Adipocyte (in vitro differentiated cells): ENCODE measurements at regions not wholly inside any gene's neighbourhood (a gene's known extent, or its start where the extent isn't known, plus 50 kb on each side); places are given as distances from the start of the nearest gene placed in this dataset.

Source experiments
- DNase-seq: peaks from one replicate; pipeline ENCODE4 v3.0.0-alpha.2; 2015; ENCODE audit warnings: low read depth
- H3K27me3 ChIP-seq: replicated peaks from 2 replicates; pipeline ENCODE4 v1.7.0; 2013; ENCODE audit warnings: mild to moderate bottlenecking, low read length, moderate library complexity; ENCODE audit not compliant: control insufficient read depth, insufficient read depth
- H3K36me3 ChIP-seq: 2 replicates; pipeline ENCODE4 v1.7.0; 2013; ENCODE audit warnings: low read length, mild to moderate bottlenecking, moderate library complexity; ENCODE audit not compliant: control insufficient read depth, insufficient read depth, severe bottlenecking
- H3K4me1 ChIP-seq: 2 replicates; pipeline ENCODE4 v1.7.0; 2013; ENCODE audit warnings: mild to moderate bottlenecking, low read length, moderate library complexity; ENCODE audit not compliant: control insufficient read depth, insufficient read depth
- H3K4me3 ChIP-seq: 2 replicates; pipeline ENCODE4 v1.7.0; 2013; ENCODE audit warnings: mild to moderate bottlenecking, low read length, moderate library complexity
- H3K9ac ChIP-seq: 2 replicates; pipeline ENCODE4 v1.7.0; 2013; ENCODE audit warnings: mild to moderate bottlenecking, low read length, moderate library complexity
- H3K9me3 ChIP-seq: 2 replicates; pipeline ENCODE4 v1.7.0; 2013; ENCODE audit warnings: mild to moderate bottlenecking, low read length, moderate library complexity; ENCODE audit not compliant: control insufficient read depth

- Histone ChIP-seq H3K4me1 (peaks cover 22% of the 10 kb centered on the region), H3K4me3 (no peak overlapping the region), H3K9me3 (no peaks in the 10 kb centered on the region), H3K9ac (no peak overlapping the region), H3K27me3 (no peaks in the 10 kb centered on the region), H3K36me3 (no peaks in the 10 kb centered on the region)
- DNase-seq, result no peak
Measured at GRCh38 chr17:55632893-55633292, 89.8 kb downstream of the TMEM100 start.

GRCh38 chr17:55632236-55632635 is 90.4 kb downstream of the TMEM100 start:
- no peak for DNase-seq
- no peak overlapping the region for H3K4me3 ChIP-seq

GRCh38 chr17:55629995-55630394 is 92.7 kb downstream of the TMEM100 start:
- no peak for DNase-seq
- no peaks in the 10 kb centered on the region for H3K36me3 ChIP-seq
- H3K4me3 ChIP-seq, result no peak overlapping the region
- no peak overlapping the region for H3K9ac ChIP-seq
- no peaks in the 10 kb centered on the region for H3K27me3 ChIP-seq
- peaks cover 17% of the 10 kb centered on the region for H3K4me1 ChIP-seq
- no peaks in the 10 kb centered on the region for H3K9me3 ChIP-seq

More at GRCh38 chr17:55632236-55632635, 90.4 kb downstream of the TMEM100 start:
- H3K27me3 ChIP-seq, result no peaks in the 10 kb centered on the region
- H3K9ac ChIP-seq, result no peak overlapping the region
- H3K36me3 ChIP-seq, result no peaks in the 10 kb centered on the region
- peaks cover 22% of the 10 kb centered on the region for H3K4me1 ChIP-seq
- H3K9me3 ChIP-seq, result no peaks in the 10 kb centered on the region

GRCh38 chr17:55625521-55625920 is 97.1 kb downstream of the TMEM100 start:
- no peak for DNase-seq
- no peaks in the 10 kb centered on the region for H3K27me3 ChIP-seq
- H3K36me3 ChIP-seq, result no peaks in the 10 kb centered on the region
- no peaks in the 10 kb centered on the region for H3K9me3 ChIP-seq
- peak overlapping the region; percentile 18 for H3K9ac ChIP-seq
- H3K4me1 ChIP-seq, result peaks cover 6% of the 10 kb centered on the region
- H3K4me3 ChIP-seq, result no peak overlapping the region

GRCh38 chr17:55624772-55625433 is 97.8 kb downstream of the TMEM100 start:
- no peak for DNase-seq
- peaks cover 6% of the 10 kb centered on the region for H3K4me1 ChIP-seq
- H3K9me3 ChIP-seq, result no peaks in the 10 kb centered on the region
- H3K36me3 ChIP-seq, result no peaks in the 10 kb centered on the region
- H3K9ac ChIP-seq, result peak overlapping the region; percentile 18
- H3K27me3 ChIP-seq, result no peaks in the 10 kb centered on the region
- no peak overlapping the region for H3K4me3 ChIP-seq

GRCh38 chr17:55622547-55622946 is 100.1 kb downstream of the TMEM100 start:
- Histone ChIP-seq H3K27me3 (no peaks in the 10 kb centered on the region), H3K4me1 (peaks cover 6% of the 10 kb centered on the region), H3K4me3 (no peak overlapping the region)

GRCh38 chr17:55620945-55621344 is 101.7 kb downstream of the TMEM100 start:
- DNase-seq, result no peak
- Histone ChIP-seq H3K36me3 (no peaks in the 10 kb centered on the region), H3K4me1 (peaks cover 7% of the 10 kb centered on the region), H3K9ac (no peak overlapping the region), H3K4me3 (no peak overlapping the region), H3K27me3 (no peaks in the 10 kb centered on the region), H3K9me3 (no peaks in the 10 kb centered on the region)

More at GRCh38 chr17:55622547-55622946, 100.1 kb downstream of the TMEM100 start:
- Histone ChIP-seq H3K9me3 (no peaks in the 10 kb centered on the region), H3K9ac (no peak overlapping the region), H3K36me3 (no peaks in the 10 kb centered on the region)
- no peak for DNase-seq

- H3K9me3 ChIP-seq, result no peaks in the 10 kb centered on the region
- H3K4me3 ChIP-seq, result no peak overlapping the region
- no peaks in the 10 kb centered on the region for H3K27me3 ChIP-seq
- peaks cover 10% of the 10 kb centered on the region for H3K4me1 ChIP-seq
- H3K36me3 ChIP-seq, result no peaks in the 10 kb centered on the region
- no peak overlapping the region for H3K9ac ChIP-seq
- no peak for DNase-seq
Measured at GRCh38 chr17:55620023-55620422, 102.6 kb downstream of the TMEM100 start.

GRCh38 chr17:55617441-55617840 is 105.2 kb downstream of the TMEM100 start:
- H3K9ac ChIP-seq, result no peak overlapping the region
- no peaks in the 10 kb centered on the region for H3K36me3 ChIP-seq
- no peaks in the 10 kb centered on the region for H3K27me3 ChIP-seq
- no peaks in the 10 kb centered on the region for H3K9me3 ChIP-seq
- no peak overlapping the region for H3K4me3 ChIP-seq
- H3K4me1 ChIP-seq, result peaks cover 30% of the 10 kb centered on the region
- DNase-seq, result no peak

GRCh38 chr17:55614061-55614460 is 102.8 kb upstream of the SMIM36 start:
- H3K27me3 ChIP-seq, result no peaks in the 10 kb centered on the region
- H3K9me3 ChIP-seq, result no peaks in the 10 kb centered on the region
- DNase-seq, result no peak
- no peak overlapping the region for H3K9ac ChIP-seq
- H3K36me3 ChIP-seq, result no peaks in the 10 kb centered on the region
- no peak overlapping the region for H3K4me3 ChIP-seq
- H3K4me1 ChIP-seq, result peaks cover 51% of the 10 kb centered on the region

GRCh38 chr17:55612691-55613141 is 101.5 kb upstream of the SMIM36 start:
- peak; percentile 11 for DNase-seq
- no peak overlapping the region for H3K9ac ChIP-seq
- H3K9me3 ChIP-seq, result no peaks in the 10 kb centered on the region
- H3K4me1 ChIP-seq, result peaks cover 58% of the 10 kb centered on the region
- H3K27me3 ChIP-seq, result no peaks in the 10 kb centered on the region
- H3K36me3 ChIP-seq, result no peaks in the 10 kb centered on the region
- peak overlapping the region; percentile 8 for H3K4me3 ChIP-seq
